HG03378 (cell line): ENCODE measurements at regions not wholly inside any gene's neighbourhood (a gene's known extent, or its start where the extent isn't known, plus 50 kb on each side); places are given as distances from the start of the nearest gene placed in this dataset.
"Not testable (repeated sequence)": the region's sequence is repeated elsewhere in the genome, so short reads cannot be mapped to it uniquely, and the experiment has no call there.

Experiments
- ATAC-seq: cut with Tn5 transposase; IDR thresholded peaks from one replicate; pipeline ENCODE4 v1.9.1; 2021; ENCODE audit warnings: mild to moderate bottlenecking, moderate library complexity; ENCODE audit not compliant: unreplicated experiment

GRCh38 chr2:39570614-39571013 lies 95.1 kb upstream of the TMEM178A start:
- ATAC-seq, result no peak

GRCh38 chr2:39571111-39571731 lies 94.5 kb upstream of the TMEM178A start:
- ATAC-seq, result no peak

GRCh38 chr2:39573276-39573675 lies 92.4 kb upstream of the TMEM178A start:
- no peak for ATAC-seq

GRCh38 chr2:39581866-39582265 lies 83.9 kb upstream of the TMEM178A start:
- ATAC-seq, result no peak

- ATAC-seq, result no peak
Measured at GRCh38 chr2:39583213-39583612, 82.5 kb upstream of the TMEM178A start.

- no peak for ATAC-seq
Measured at GRCh38 chr2:39583781-39584180, 81.9 kb upstream of the TMEM178A start.

GRCh38 chr2:39584283-39584965 lies 81.3 kb upstream of the TMEM178A start:
- no peak for ATAC-seq

- ATAC-seq, result not testable (repeated sequence)
Measured at GRCh38 chr2:39585531-39585930, 80.2 kb upstream of the TMEM178A start.

- no peak for ATAC-seq
Measured at GRCh38 chr2:39587168-39587567, 78.5 kb upstream of the TMEM178A start.

GRCh38 chr2:39587641-39588040 lies 78.1 kb upstream of the TMEM178A start:
- ATAC-seq, result no peak

- ATAC-seq, result peak; percentile 50
Measured at GRCh38 chr2:39593439-39594393, 72.0 kb upstream of the TMEM178A start.

- no peak for ATAC-seq
Measured at GRCh38 chr2:39595116-39595515, 70.6 kb upstream of the TMEM178A start.

GRCh38 chr2:39597314-39597713 lies 68.4 kb upstream of the TMEM178A start:
- no peak for ATAC-seq

- ATAC-seq, result no peak
Measured at GRCh38 chr2:39602616-39603015, 63.1 kb upstream of the TMEM178A start.

- ATAC-seq, result no peak
Measured at GRCh38 chr2:39603436-39603835, 62.3 kb upstream of the TMEM178A start.

GRCh38 chr2:39604866-39605265 lies 60.9 kb upstream of the TMEM178A start:
- no peak for ATAC-seq

- ATAC-seq, result no peak
Measured at GRCh38 chr2:39606585-39606984, 59.1 kb upstream of the TMEM178A start.

GRCh38 chr2:39607538-39608262 lies 58.0 kb upstream of the TMEM178A start:
- ATAC-seq, result no peak

- no peak for ATAC-seq
Measured at GRCh38 chr2:39608263-39608575, 57.5 kb upstream of the TMEM178A start.

- no peak for ATAC-seq
Measured at GRCh38 chr2:39608686-39609441, 56.9 kb upstream of the TMEM178A start.
